Stomach (tissue), 8 donors: ENCODE measurements at regions not wholly inside any gene's neighbourhood (a gene's known extent, or its start where the extent isn't known, plus 50 kb on each side); places are given as distances from the start of the nearest gene placed in this dataset.

ENCODE experiments used
- DNase-seq, 2 donors: peaks; one replicate each; pipeline versions ENCODE4 v3.0.0 to v3.0.0-alpha.2; 2013 to 2019
- H3K27ac ChIP-seq, 5 donors: fragments of 200-600 bp in 4 of 5; sonication (generic) in 4 of 5; one replicate each; pipeline ENCODE4 v1.5.1; 2013 to 2019; ENCODE audit warnings: mild to moderate bottlenecking in 1 of 5, moderate library complexity in 1 of 5
- H3K27me3 ChIP-seq, 3 donors: fragments of 200-600 bp; sonication (generic); one replicate each; pipeline ENCODE4 v1.5.1; 2017 to 2019; ENCODE audit warnings: mixed run types in 1 of 3
- H3K36me3 ChIP-seq, 4 donors: fragments of 200-600 bp; sonication (generic); 1 replicate in 3 of 4; 2 replicates in 1 of 4; pipeline ENCODE4 v1.5.1; 2016 to 2019
- H3K4me1 ChIP-seq, 4 donors: fragments of 200-600 bp; sonication (generic); one replicate each; pipeline ENCODE4 v1.5.1; 2016 to 2019
- H3K4me3 ChIP-seq, 4 donors: fragments of 200-600 bp; sonication (generic) in 3 of 4; one replicate each; pipeline ENCODE4 v1.5.1; 2016 to 2019; ENCODE audit warnings: mild to moderate bottlenecking in 1 of 4
- H3K9me3 ChIP-seq, 4 donors: fragments of 200-600 bp; sonication (generic); one replicate each; pipeline ENCODE4 v1.5.1; 2016 to 2019
- EP300 ChIP-seq: sonication (generic); formaldehyde crosslinking; IDR thresholded peaks from one replicate; pipeline ENCODE4 v1.6.1; 2017; ENCODE audit warnings: antibody characterized with exemption
- POLR2A ChIP-seq, 4 donors: fragments of 450-650 bp; IDR thresholded peaks; one replicate each; pipeline ENCODE4 v1.6.1; 2016; ENCODE audit warnings: antibody characterized with exemption in 4 of 4, control low read depth in 2 of 4, mild to moderate bottlenecking in 1 of 4, moderate library complexity in 1 of 4
- POLR2AphosphoS5 ChIP-seq, 3 donors: sonication (generic); formaldehyde crosslinking; IDR thresholded peaks; one replicate each; pipeline ENCODE4 v1.6.1; 2016; ENCODE audit warnings: antibody characterized with exemption in 3 of 3
- WGBS, 5 donors: extraction: QIAGEN DNeasy Blood & Tissue Kit in 3 of 5; methylation state at CpG; one replicate each; pipeline versions ENCODE4 v1.1.5 to v1.1.7; 2013 to 2018; 5-methylcytosine and 5-hydroxymethylcytosine counted together
- intact Hi-C: fragments of 100-400 bp; cut with DNase I; formaldehyde crosslinking; loops from one replicate; pipeline ENCODE4 v1.15.1; 2023; ENCODE audit warnings: low total_unique reads
- TF ChIP-seq, protein P1 (sequence below), 7 experiments: fragments of 450-650 bp in 4 of 7; fragments of 200-600 bp in 3 of 7; sonication (generic) in 3 of 7; IDR thresholded peaks; one replicate each; pipeline ENCODE4 v1.5.1; 2016 to 2019; ENCODE audit warnings: antibody characterized with exemption in 7 of 7, control low read depth in 2 of 7, mild to moderate bottlenecking in 1 of 7
- donor health status: healthy with polysubstance abuse.
- donor health status: Bipolar disorder and iron deficiency.
- donor health status: healthy.

DNA sequence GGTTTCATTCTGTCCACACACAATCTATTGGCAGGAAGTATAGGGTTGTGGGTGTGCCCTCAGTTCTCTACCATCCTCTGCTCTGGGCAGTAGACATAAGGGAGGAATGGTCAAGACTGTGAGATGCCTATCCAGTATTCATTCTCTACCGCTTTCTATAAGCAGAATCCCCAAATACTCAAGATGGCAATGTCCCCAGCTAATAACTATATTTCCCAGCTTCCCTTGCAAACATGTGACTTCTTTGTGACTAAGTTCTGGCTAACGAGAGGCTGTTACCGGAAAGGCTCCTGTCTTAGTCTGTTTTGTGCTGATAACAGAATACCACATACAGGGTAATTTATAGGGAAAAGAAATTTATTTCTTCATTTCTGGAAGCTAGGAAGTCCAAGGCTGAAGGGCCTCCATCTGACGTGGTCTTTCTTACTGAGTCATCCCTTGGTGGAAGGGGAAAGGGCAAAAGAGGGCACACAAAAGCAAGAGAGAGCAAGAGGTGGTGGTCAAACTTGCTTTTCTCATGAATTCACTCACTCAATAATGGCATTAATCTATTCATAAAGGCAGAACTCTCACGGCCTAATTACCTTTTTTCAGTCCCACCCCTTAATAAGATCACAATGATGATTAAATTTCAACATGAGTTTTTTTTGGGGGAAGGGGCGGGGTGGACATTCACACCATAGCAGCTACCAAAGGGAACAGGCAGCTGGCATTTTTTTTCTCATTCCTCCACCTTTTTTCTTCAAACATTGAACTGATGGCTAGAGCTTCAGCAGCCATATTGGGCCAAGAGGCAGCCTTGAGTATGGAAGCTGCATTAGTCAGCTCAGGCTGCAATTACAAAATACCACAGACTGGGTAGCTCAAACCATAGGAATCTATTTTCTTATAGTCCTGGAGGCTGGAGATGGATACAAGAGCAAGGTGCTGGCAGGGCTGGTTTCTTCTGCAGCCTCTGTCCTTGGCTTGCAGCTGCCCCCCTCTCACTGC lies 109.7 kb upstream of the OR9Q1 start:
- no peaks in the 10 kb centered on the region for H3K27me3 ChIP-seq

DNA sequence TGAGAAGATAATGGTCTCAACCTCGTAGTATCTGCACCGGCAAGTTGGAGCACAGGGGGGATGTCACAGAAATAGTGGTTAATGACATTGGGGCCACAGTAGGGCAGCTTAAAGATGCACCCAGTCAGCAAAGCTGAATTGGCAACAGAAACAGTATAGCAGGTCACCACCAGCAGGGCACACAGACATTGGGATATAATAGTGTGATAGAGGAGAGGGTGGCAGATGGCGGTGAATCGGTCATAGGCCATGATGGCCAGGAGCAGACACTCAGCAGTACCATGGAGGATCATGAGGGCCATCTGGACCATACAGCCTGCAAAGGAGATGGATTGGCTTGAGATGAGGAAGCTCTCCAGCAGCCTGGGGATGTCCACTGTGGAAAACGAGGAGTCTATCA lies 106.0 kb upstream of the OR9Q1 start:
- no peaks in the 10 kb centered on the region for H3K36me3 ChIP-seq
- intact Hi-C loops: no loop called here
- no peak overlapping the region for H3K27ac ChIP-seq
- no peak for DNase-seq
- peaks cover 0 to 5% (median 0%) of the 10 kb centered on the region in 4 donors for H3K9me3 ChIP-seq
- WGBS, 5 donors: 70 to 94% (median 90%) methylated on average over 5 of the region's 5 CpGs
- H3K4me3 ChIP-seq: no peak overlapping the region
- no peaks in the 10 kb centered on the region for H3K27me3 ChIP-seq
- no peak for TF ChIP-seq POLR2AphosphoS5 (IDR thresholded peaks at IDR 0.05)
- TF ChIP-seq EP300: no peak
- TF ChIP-seq, protein P1, sequence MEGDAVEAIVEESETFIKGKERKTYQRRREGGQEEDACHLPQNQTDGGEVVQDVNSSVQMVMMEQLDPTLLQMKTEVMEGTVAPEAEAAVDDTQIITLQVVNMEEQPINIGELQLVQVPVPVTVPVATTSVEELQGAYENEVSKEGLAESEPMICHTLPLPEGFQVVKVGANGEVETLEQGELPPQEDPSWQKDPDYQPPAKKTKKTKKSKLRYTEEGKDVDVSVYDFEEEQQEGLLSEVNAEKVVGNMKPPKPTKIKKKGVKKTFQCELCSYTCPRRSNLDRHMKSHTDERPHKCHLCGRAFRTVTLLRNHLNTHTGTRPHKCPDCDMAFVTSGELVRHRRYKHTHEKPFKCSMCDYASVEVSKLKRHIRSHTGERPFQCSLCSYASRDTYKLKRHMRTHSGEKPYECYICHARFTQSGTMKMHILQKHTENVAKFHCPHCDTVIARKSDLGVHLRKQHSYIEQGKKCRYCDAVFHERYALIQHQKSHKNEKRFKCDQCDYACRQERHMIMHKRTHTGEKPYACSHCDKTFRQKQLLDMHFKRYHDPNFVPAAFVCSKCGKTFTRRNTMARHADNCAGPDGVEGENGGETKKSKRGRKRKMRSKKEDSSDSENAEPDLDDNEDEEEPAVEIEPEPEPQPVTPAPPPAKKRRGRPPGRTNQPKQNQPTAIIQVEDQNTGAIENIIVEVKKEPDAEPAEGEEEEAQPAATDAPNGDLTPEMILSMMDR (IDR thresholded peaks at IDR 0.05): no peak
- no peak for TF ChIP-seq POLR2A (IDR thresholded peaks at IDR 0.05)
- no peaks in the 10 kb centered on the region for H3K4me1 ChIP-seq

More for the DNA sequence above, 109.7 kb upstream of the OR9Q1 start:
- H3K9me3 ChIP-seq: peaks cover 0 to 5% (median 0%) of the 10 kb centered on the region in 4 donors
- WGBS, 5 donors: 67 to 73% (median 71%) methylated on average over 6 of the region's 6 CpGs
- no peak overlapping the region for H3K4me3 ChIP-seq
- intact Hi-C loops: no loop called here
- TF ChIP-seq, protein P1 (IDR thresholded peaks at IDR 0.05): no peak
- TF ChIP-seq EP300 (no peak), POLR2A (IDR thresholded peaks at IDR 0.05) (no peak), POLR2AphosphoS5 (IDR thresholded peaks at IDR 0.05) (no peak)
- H3K27ac ChIP-seq: no peak overlapping the region
- H3K4me1 ChIP-seq: no peaks in the 10 kb centered on the region
- H3K36me3 ChIP-seq: no peaks in the 10 kb centered on the region
- no peak for DNase-seq

DNA sequence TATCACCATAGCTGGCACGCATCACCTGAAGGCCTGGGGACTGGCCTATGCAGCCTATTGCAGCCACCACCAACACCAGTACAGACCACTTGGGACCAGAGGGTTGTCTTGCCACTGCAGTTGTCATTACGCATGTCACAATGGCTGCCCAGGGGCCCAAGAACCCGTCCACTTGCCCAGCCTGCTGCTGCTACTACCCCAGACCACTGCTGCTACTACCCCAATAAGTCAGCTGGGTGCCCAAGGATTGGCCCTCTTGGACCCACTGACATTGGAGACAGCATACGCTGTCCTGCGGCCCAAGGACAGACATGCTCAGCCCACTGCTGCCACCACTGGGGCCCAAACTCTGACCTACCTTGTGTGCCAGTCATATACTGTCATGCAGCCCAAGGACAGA lies 102.7 kb upstream of the OR9Q1 start:
- DNase-seq: no peak
- TF ChIP-seq EP300: no peak
- TF ChIP-seq POLR2A (IDR thresholded peaks at IDR 0.05): no peak
- no peak for TF ChIP-seq POLR2AphosphoS5 (IDR thresholded peaks at IDR 0.05)
- TF ChIP-seq, protein P1 (IDR thresholded peaks at IDR 0.05): no peak
- Histone ChIP-seq H3K9me3 (no peaks in the 10 kb centered on the region), H3K27me3 (no peaks in the 10 kb centered on the region), H3K36me3 (no peaks in the 10 kb centered on the region), H3K27ac (no peak overlapping the region), H3K4me3 (no peak overlapping the region), H3K4me1 (no peaks in the 10 kb centered on the region)
- 90 to 100% (median 93%) methylated on average over 2 to 5 of the region's 5 CpGs for WGBS, 5 donors
- intact Hi-C loops: no loop called here

DNA sequence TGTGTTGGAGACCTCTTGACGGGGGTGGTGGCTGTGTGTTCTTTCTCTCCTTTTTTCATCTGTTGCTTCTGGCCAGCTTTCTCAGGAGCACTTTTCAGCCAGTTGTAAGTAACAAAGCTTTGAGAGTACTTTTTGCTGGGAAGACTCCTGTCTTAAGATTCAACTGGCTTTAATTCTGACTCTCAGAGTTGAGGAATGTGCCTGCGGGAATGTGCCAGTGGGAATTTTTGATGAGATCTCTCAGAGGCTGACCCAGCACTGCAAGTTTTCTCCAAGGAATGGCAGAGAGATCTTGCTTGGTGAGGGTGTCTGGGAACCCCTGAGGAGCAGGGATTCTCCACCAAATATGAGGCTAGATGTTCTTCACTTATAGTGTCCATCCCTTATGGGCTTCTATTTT lies 91.6 kb upstream of the OR9Q1 start:
- Histone ChIP-seq H3K4me1 (no peaks in the 10 kb centered on the region), H3K4me3 (no peak overlapping the region), H3K27me3 (no peaks in the 10 kb centered on the region), H3K36me3 (no peaks in the 10 kb centered on the region), H3K27ac (no peak overlapping the region), H3K9me3 (no peaks in the 10 kb centered on the region)
- 80 to 97% (median 89%) methylated on average over 2 of the region's 2 CpGs for WGBS, 5 donors
- DNase-seq: no peak
- intact Hi-C loops: no loop called here
- TF ChIP-seq EP300 (no peak), POLR2A (IDR thresholded peaks at IDR 0.05) (no peak), POLR2AphosphoS5 (IDR thresholded peaks at IDR 0.05) (no peak)
- TF ChIP-seq, protein P1 (IDR thresholded peaks at IDR 0.05): no peak
